ENCODE measurements at regions not wholly inside any gene's neighbourhood (a gene's known extent, or its start where the extent isn't known, plus 50 kb on each side); places are given as distances from the start of the nearest gene placed in this dataset.

- DNase-seq (ENCODE audit: low read depth), result no peak
- no peak overlapping the region for H3K4me3 ChIP-seq (ENCODE audit: low read depth, low read length)
- TF ChIP-seq CTCF (conservative IDR thresholded peaks at IDR 0.05; ENCODE audit: low read depth, low read length), result no peak
These were observed 377.8 kb downstream of the LNPK start for GRCh38 chr2:175624211-175624761.

GRCh38 chr2:175621821-175622220 is 380.2 kb downstream of the LNPK start:
- DNase-seq (ENCODE audit: low read depth), result no peak
- H3K4me3 ChIP-seq (ENCODE audit: low read depth, low read length), result no peak overlapping the region
- TF ChIP-seq CTCF (conservative IDR thresholded peaks at IDR 0.05; ENCODE audit: low read depth, low read length), result no peak

GRCh38 chr2:175620106-175620505 is 382.0 kb downstream of the LNPK start:
- DNase-seq (ENCODE audit: low read depth), result no peak
- TF ChIP-seq CTCF (conservative IDR thresholded peaks at IDR 0.05; ENCODE audit: low read depth, low read length), result no peak
- H3K4me3 ChIP-seq (ENCODE audit: low read depth, low read length), result no peak overlapping the region

GRCh38 chr2:175619179-175620045 is 382.7 kb downstream of the LNPK start:
- no peak for TF ChIP-seq CTCF (conservative IDR thresholded peaks at IDR 0.05; ENCODE audit: low read depth, low read length)
- H3K4me3 ChIP-seq (ENCODE audit: low read depth, low read length), result no peak overlapping the region
- DNase-seq (ENCODE audit: low read depth), result no peak

- TF ChIP-seq CTCF (conservative IDR thresholded peaks at IDR 0.05; ENCODE audit: low read depth, low read length), result no peak
- no peak for DNase-seq (ENCODE audit: low read depth)
- H3K4me3 ChIP-seq (ENCODE audit: low read depth, low read length), result no peak overlapping the region
These were observed 389.8 kb downstream of the LNPK start for GRCh38 chr2:175612280-175612679.

- no peak for DNase-seq (ENCODE audit: low read depth)
These were observed 395.8 kb downstream of the LNPK start for GRCh38 chr2:175606010-175606841.

More at GRCh38 chr2:175606010-175606841, 395.8 kb downstream of the LNPK start:
- no peak overlapping the region for H3K4me3 ChIP-seq (ENCODE audit: low read depth, low read length)
- no peak for TF ChIP-seq CTCF (conservative IDR thresholded peaks at IDR 0.05; ENCODE audit: low read depth, low read length)
